ENCODE measurements at regions not wholly inside any gene's neighbourhood (a gene's known extent, or its start where the extent isn't known, plus 50 kb on each side); places are given as distances from the start of the nearest gene placed in this dataset.

DNA sequence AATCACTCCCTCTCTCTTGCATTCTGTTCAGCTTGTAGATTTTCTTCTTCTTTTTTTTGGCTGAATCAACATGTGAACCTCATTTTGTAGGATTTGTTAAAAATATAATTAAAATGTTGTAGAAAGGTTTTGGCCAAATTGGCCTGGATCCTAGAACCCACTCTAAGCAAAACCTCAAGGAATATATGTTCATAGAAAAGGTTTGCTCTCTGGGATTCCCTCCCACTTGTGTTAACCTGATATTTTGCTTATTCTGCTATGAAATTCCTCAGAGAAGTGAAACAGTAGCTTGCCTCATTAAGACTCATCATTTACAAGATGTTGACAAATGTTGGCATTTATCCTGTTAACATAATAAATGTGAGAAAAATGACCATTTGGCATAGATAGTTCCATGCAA lies 456.7 kb downstream of the TMEM182 start:
- TF ChIP-seq, protein P1, sequence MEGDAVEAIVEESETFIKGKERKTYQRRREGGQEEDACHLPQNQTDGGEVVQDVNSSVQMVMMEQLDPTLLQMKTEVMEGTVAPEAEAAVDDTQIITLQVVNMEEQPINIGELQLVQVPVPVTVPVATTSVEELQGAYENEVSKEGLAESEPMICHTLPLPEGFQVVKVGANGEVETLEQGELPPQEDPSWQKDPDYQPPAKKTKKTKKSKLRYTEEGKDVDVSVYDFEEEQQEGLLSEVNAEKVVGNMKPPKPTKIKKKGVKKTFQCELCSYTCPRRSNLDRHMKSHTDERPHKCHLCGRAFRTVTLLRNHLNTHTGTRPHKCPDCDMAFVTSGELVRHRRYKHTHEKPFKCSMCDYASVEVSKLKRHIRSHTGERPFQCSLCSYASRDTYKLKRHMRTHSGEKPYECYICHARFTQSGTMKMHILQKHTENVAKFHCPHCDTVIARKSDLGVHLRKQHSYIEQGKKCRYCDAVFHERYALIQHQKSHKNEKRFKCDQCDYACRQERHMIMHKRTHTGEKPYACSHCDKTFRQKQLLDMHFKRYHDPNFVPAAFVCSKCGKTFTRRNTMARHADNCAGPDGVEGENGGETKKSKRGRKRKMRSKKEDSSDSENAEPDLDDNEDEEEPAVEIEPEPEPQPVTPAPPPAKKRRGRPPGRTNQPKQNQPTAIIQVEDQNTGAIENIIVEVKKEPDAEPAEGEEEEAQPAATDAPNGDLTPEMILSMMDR (IDR thresholded peaks at IDR 0.05; ENCODE audit: low read depth, low read length): no peak
- in situ Hi-C loops (cut with HindIII; ENCODE audit: low sequenced_read_pairs): no loop called here

GRCh38 chr2:103219398-103219797 lies 457.6 kb downstream of the TMEM182 start:
- no peak overlapping the region for H3K4me3 ChIP-seq (ENCODE audit: low read depth, low read length)
- no peak for DNase-seq (ENCODE audit: low read depth, low spot score)
- in situ Hi-C loops (cut with HindIII; ENCODE audit: low sequenced_read_pairs): no loop called here
- TF ChIP-seq, protein P1 (IDR thresholded peaks at IDR 0.05; ENCODE audit: low read depth, low read length): no peak

More for the DNA sequence above, 456.7 kb downstream of the TMEM182 start:
- no peak overlapping the region for H3K4me3 ChIP-seq (ENCODE audit: low read depth, low read length)
- DNase-seq (ENCODE audit: low read depth, low spot score): no peak

DNA sequence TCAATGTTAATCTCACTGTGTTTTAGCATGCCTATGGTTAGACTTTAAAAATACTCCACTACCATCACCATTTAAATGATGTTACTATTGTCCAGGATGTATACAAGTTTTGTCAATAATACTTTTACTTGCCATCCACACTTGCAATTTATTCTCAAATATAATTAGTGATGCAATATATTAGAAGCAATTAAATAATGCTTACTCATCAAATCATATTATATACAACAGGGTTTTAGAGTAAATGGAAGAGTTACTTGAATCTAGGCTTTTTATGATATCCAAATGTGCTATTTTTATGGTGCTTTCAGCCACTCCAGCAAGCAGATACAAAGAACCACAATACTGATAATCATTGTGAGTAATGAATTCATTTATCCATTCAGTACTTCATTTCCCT lies 461.1 kb downstream of the TMEM182 start:
- DNase-seq (ENCODE audit: low read depth, low spot score): no peak
- TF ChIP-seq, protein P1 (IDR thresholded peaks at IDR 0.05; ENCODE audit: low read depth, low read length): no peak
- no peak overlapping the region for H3K4me3 ChIP-seq (ENCODE audit: low read depth, low read length)
- in situ Hi-C loops (cut with HindIII; ENCODE audit: low sequenced_read_pairs): no loop called here

DNA sequence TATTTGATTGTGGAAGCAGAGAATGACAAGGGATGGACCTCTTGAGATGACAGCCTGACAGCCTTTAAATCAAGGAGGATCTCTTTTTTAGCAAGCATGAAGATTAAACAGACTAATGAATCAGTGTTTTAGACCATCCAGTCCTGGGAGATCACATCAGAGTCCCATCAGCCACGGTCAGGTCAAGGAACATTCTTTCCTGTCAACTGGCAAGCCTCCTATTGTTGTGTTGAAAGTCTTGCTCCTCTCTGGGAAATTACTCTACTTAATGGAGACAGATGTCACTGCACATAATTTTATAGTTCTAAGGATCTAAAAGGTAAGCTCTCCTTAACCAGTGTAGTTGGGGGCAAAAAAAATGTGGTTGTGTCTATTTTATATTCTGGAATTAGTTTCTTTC lies 469.0 kb downstream of the TMEM182 start:
- TF ChIP-seq, protein P1 (IDR thresholded peaks at IDR 0.05; ENCODE audit: low read depth, low read length): no peak
- no peak overlapping the region for H3K4me3 ChIP-seq (ENCODE audit: low read depth, low read length)
- in situ Hi-C loops (cut with HindIII; ENCODE audit: low sequenced_read_pairs): no loop called here
- DNase-seq (ENCODE audit: low read depth, low spot score): no peak

DNA sequence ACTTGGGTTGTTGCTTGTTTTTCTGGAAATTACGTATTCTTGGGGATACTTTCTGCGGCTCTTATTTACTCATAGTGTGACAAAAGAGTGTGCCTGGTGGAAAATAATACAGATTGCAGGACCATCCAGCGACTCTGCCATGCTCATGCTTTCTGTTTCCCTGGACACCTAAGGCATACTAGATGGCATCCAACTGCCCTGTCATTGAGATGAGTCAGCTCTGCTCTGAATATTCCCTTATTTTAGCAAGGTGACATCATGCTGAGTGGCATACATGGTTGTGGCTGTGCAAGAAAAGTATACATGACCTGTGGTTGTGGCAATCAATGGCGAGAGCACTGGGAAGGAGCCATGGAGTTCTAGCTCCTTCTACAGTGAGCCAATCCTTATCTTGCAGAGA lies 471.0 kb downstream of the TMEM182 start:
- no peak for DNase-seq (ENCODE audit: low read depth, low spot score)
- no peak overlapping the region for H3K4me3 ChIP-seq (ENCODE audit: low read depth, low read length)
- TF ChIP-seq, protein P1 (IDR thresholded peaks at IDR 0.05; ENCODE audit: low read depth, low read length): no peak
- in situ Hi-C loops (cut with HindIII; ENCODE audit: low sequenced_read_pairs): no loop called here

DNA sequence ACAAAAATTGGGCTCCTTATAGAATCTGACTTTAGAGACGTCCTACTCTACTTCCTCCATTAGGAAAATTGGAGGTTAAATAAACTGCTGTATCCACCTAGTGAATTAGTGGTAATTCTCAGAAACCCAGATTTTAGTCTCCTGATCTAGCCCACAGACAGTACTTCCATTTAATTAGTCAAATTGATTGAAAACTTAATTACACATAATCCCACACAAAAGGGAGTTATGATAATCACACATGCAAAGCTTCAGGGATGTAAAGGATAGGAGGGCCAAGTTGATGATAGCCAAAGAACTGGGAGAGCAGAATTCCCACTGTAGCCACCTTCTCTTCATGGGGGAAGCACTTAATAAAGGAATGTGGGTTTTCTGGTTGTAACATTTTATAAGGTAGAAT lies 471.9 kb downstream of the TMEM182 start:
- no peak overlapping the region for H3K4me3 ChIP-seq (ENCODE audit: low read depth, low read length)
- TF ChIP-seq, protein P1 (IDR thresholded peaks at IDR 0.05; ENCODE audit: low read depth, low read length): no peak
- DNase-seq (ENCODE audit: low read depth, low spot score): no peak
- in situ Hi-C loops (cut with HindIII; ENCODE audit: low sequenced_read_pairs): no loop called here

- in situ Hi-C loops (cut with HindIII; ENCODE audit: low sequenced_read_pairs): no loop called here
- no peak for DNase-seq (ENCODE audit: low read depth, low spot score)
- TF ChIP-seq, protein P1 (IDR thresholded peaks at IDR 0.05; ENCODE audit: low read depth, low read length): no peak
Measured at GRCh38 chr2:103235283-103235682, 473.5 kb downstream of the TMEM182 start.

More at GRCh38 chr2:103235283-103235682, 473.5 kb downstream of the TMEM182 start:
- no peak overlapping the region for H3K4me3 ChIP-seq (ENCODE audit: low read depth, low read length)

Data from astrocyte of the spinal cord (primary cell).